Stimulated activated CD4-positive, alpha-beta T cell treated with anti-CD3 and anti-CD28 coated beads, Interleukin-12 subunit alpha, Interleukin-12 subunit beta, amount 100 ng/mL, for 48 hours (primary cell): ENCODE measurements at regions not wholly inside any gene's neighbourhood (a gene's known extent, or its start where the extent isn't known, plus 50 kb on each side); places are given as distances from the start of the nearest gene placed in this dataset.
"Not testable (repeated sequence)": the region's sequence is repeated elsewhere in the genome, so short reads cannot be mapped to it uniquely, and the experiment has no call there.

ENCODE experiments used
- DNase-seq, 3 donors: peaks; one replicate each; pipeline ENCODE4 v3.0.0-alpha.2; 2020; ENCODE audit warnings: low read depth in 2 of 3, low spot score in 1 of 3

GRCh38 chr5:87190041-87190440 lies 77.6 kb upstream of the RASA1 start:
- DNase-seq, result no peak

GRCh38 chr5:87190687-87191086 lies 77.0 kb upstream of the RASA1 start:
- no peak for DNase-seq

DNA sequence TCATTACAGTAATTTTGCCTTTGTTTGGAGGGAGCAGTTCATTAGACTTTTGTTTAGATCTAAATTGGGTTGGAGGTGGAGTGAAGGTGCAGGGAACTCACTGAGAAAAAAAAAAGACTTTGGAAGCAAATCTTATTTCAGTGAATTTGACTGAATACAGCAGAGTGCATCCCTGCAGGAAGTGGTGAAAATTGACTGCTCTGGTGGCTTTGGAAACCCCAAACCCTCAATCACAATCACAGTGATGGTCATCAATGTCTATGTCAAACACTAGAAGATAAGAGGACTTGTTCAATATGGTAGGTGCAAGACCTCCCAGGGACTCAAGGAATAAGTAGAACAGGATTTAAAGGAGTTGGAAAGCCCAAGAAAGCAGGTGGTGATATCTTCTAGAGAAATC lies 76.0 kb upstream of the RASA1 start:
- no peak for DNase-seq

GRCh38 chr5:87195104-87195591 lies 72.5 kb upstream of the RASA1 start:
- peak in 1 of 3 donors; percentile 3 for DNase-seq

- no peak for DNase-seq
These were observed 72.1 kb upstream of the RASA1 start for GRCh38 chr5:87195616-87196015.

DNA sequence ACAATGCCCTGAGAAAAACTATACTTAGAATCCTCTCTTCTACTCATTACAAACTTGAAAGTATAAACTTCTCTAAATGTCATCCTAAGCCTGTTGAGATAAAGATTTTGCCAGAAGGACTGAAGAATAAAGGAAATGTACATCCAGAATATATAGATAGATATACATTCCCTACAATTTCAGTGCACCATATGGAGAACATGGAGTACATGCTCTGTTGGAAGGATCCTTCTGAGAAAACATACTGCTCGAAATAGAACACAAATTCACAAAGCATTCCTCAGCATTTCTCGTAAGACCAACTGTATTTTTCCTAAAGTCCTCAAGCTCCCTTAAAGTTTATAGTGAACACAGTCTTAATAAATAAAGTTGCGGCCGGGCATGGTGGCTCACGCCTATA lies 69.7 kb upstream of the RASA1 start:
- no peak for DNase-seq

DNA sequence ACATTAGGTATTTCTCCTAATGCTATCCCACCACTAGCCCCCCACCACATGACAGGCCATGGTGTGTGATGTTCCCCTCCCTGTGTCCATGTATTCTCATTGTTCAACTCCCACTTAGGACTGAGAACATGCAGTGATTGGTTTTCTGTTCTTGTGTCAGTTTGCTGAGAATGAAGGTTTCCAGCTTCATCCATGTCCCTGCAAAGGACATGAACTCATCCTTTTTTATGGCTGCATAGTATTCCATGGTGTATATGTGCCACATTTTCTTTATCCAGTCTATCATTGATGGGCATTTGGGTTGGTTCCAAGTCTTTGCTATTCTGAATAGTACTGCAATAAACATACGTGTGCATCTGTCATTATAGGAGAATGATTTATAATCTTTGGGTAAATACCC lies 68.4 kb upstream of the RASA1 start:
- DNase-seq, result not testable (repeated sequence)

GRCh38 chr5:87199704-87200103 lies 68.0 kb upstream of the RASA1 start:
- DNase-seq, result not testable (repeated sequence)

GRCh38 chr5:87210076-87210475 lies 57.6 kb upstream of the RASA1 start:
- DNase-seq, result no peak

DNA sequence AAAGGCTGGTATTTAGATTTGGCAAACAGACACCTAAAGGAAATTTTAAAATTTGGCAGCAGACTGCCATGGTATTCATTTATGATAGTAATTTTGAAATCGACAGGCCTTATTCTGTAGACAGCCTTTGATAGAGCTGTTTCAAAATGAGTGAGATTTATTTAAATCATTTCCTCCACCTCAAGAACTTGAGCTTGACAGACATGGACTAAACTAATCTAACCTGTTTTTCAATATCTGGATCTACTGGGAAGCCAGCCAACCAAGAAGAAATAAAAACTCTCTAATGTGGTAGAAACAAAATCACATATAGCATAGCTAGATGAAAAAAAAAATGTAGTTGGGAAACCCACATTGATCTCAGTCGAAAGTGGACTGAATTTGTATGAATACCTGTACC lies 56.9 kb upstream of the RASA1 start:
- no peak for DNase-seq

GRCh38 chr5:87211676-87212075 lies 56.0 kb upstream of the RASA1 start:
- DNase-seq, result no peak

GRCh38 chr5:87212183-87212582 lies 55.5 kb upstream of the RASA1 start:
- DNase-seq, result not testable (repeated sequence)

DNA sequence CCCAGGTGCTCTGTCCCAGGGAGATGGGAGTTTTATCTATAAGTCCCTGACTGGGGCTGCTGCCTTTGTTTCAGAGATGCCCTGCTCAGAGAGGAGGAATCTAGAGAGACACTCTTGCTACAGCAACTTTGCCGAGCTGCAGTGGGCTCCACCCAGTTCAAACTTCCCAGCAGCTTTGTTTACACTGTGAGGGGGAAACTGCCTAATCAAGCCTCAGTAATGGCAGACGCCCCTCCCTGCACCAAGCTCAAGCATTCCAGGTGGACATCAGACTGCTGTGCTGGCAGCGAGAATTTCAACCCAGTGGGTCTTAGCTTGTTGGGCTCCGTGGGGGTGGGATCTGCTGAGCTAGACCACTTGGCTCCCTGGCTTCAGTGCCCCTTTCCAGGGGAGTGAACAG lies 50.2 kb upstream of the RASA1 start:
- not testable (repeated sequence) for DNase-seq
